GM13977 (cell line): ENCODE measurements at regions not wholly inside any gene's neighbourhood (a gene's known extent, or its start where the extent isn't known, plus 50 kb on each side); places are given as distances from the start of the nearest gene placed in this dataset.
A peak's percentile ranks its signal among the peaks of the same experiment; 100 is the strongest.
"Not testable (repeated sequence)": the region's sequence is repeated elsewhere in the genome, so short reads cannot be mapped to it uniquely, and the experiment has no call there.

Experiments
- DNase-seq: peaks from one replicate; pipeline ENCODE4 v3.0.0; 2012; ENCODE audit warnings: low spot score
- CTCF ChIP-seq: IDR thresholded peaks from 2 replicates; pipeline ENCODE4 v1.5.1; 2012; ENCODE audit warnings: mild to moderate bottlenecking, control low read depth; ENCODE audit not compliant: insufficient read depth; ENCODE audit errors: extremely low read depth, missing control alignments
- in situ Hi-C: fragments of 300-500 bp; cut with MboI; formaldehyde crosslinking; loops from one replicate; pipeline ENCODE4 v1.12.0; 2022; ENCODE audit warnings: low sequenced_read_pairs, low pct_unique_long_range_greater_than_20kb, mixed read lengths, inconsistent platforms; ENCODE audit not compliant: unreplicated experiment

GRCh38 chr6:4412488-4412887 is 277.1 kb upstream of the ECI2 start:
- DNase-seq, result no peak
- in situ Hi-C loops, result no loop called here
- TF ChIP-seq CTCF, result no peak

- DNase-seq, result no peak
- in situ Hi-C loops, result no loop called here
- no peak for TF ChIP-seq CTCF
Observed at GRCh38 chr6:4412077-4412476, 276.7 kb upstream of the ECI2 start.

GRCh38 chr6:4407710-4408109 is 272.3 kb upstream of the ECI2 start:
- DNase-seq, result peak; percentile 38
- in situ Hi-C loops, result not testable (repeated sequence)

- in situ Hi-C loops, result no loop called here
- no peak for TF ChIP-seq CTCF
- DNase-seq, result no peak
Observed at GRCh38 chr6:4405621-4406212, 270.3 kb upstream of the ECI2 start.

GRCh38 chr6:4404415-4404814 is 269.0 kb upstream of the ECI2 start:
- TF ChIP-seq CTCF, result no peak
- in situ Hi-C loops, result no loop called here
- no peak for DNase-seq

GRCh38 chr6:4403828-4404227 is 268.5 kb upstream of the ECI2 start:
- no peak for DNase-seq
- in situ Hi-C loops, result no loop called here
- no peak for TF ChIP-seq CTCF

GRCh38 chr6:4403023-4403752 is 267.8 kb upstream of the ECI2 start:
- TF ChIP-seq CTCF, result no peak
- no peak for DNase-seq
- in situ Hi-C loops, result no loop called here
